GM21619 (cell line): ENCODE measurements at regions not wholly inside any gene's neighbourhood (a gene's known extent, or its start where the extent isn't known, plus 50 kb on each side); places are given as distances from the start of the nearest gene placed in this dataset.

Source experiments
- ATAC-seq: cut with Tn5 transposase; IDR thresholded peaks from one replicate; pipeline ENCODE4 v1.9.1; 2021; ENCODE audit not compliant: unreplicated experiment

DNA sequence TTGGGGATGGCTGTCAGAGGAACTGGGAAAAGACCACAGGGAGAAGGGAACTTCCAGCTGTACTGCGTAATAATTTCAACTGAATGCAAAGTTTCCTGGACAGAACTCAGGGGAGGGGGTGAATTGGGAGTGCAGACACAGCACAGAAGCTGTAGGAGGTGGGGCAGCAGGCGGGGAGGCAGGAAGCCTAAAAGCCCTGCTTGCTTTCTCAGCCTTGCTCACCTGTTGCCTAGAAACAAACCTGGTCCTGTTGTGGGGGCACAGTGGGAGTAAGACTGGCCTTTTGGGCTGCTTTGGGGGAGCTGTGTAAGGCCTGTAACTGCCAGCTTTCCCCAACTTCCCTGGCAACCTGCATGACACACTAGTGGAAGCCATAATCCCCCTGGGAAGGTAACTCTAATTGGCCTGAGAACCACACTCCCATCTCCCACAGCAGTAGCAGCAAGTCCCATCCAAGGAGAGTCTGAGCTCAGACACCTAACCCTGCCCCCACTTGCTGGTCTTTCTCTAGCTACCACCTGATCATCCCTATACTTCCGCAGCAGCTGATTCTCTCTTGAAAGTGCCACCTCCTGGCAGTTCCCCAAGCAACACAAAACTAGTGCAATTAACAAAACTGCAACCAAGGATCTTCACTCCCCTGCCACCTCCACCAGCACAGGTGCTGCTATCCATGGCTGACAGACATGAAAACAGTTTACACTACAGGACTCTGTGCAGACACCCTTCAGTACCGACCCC, 1239.3 kb downstream of the SORCS1 start:
- no peak for ATAC-seq

DNA sequence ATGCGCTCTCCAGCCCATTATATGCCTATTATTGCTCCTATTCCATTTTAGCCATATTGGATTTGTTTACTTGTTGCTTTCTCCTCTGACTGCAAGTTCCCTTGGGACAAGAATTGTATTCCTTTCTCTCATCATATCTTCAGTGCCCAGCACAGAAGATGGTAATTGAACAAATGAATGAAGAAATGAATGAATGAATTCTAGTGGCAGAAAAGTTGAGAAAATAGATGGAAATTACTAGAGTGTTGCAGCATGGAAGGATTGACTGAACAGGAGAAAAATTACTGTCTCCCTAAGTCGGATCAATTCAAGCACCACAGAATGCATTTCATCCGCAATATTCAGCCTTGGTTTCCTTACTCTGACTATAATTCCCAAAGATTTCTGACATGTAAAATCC, 1243.2 kb downstream of the SORCS1 start:
- no peak for ATAC-seq

DNA sequence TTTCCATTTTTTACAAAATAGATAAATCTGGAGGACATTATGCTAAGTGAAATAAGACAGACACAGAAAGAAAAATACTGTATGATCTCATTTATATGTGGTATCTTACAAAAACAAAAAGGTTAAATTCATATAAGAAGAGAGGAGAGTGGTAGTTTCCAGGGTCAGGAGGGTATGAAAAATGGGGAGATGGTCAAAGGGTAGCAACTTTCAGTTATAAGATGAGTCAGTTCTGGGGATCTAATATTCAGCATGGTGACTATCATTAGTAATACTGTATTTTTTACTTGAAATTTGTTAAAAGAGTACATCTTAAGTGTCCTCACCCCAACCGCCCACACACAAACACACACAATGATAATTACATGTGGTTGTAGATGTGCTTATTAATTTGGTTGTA, 1250.1 kb downstream of the SORCS1 start:
- no peak for ATAC-seq

DNA sequence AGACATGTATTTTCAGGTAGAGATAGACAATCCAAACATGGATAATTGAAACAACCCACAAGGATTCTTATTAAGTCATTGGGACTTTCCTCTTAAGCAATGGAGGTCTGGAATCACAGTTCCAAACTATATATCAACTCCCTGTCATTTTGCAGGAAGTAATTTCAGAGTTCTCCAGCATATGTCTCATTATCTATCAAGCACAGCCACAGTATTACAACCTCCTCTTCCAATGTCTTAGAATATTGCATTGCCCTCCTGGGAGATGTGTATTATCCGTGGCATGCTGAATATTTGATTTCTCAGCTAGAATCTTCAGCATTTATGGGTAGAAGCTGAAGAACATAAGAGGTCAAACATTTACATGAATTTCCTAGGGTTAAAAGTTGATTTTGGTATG, 1255.8 kb downstream of the SORCS1 start:
- no peak for ATAC-seq

DNA sequence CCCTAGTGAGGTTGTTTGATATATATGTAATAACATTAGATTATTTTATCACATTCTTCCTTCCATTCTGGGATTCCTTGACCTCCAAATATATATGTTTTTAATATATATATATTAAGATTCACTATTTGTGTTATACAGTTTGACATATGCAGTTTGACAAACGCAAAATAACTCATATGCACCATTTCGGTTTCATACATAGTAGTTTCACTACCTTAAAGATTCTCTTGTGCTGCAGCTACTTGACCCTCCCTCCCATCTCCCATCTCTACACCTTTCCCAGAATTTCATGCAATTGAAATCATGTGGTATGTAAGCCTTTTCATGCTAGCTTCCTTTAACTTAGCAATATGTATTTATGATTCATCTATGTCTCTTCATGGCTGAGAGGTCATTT, 1244.4 kb downstream of the SORCS3 start:
- ATAC-seq, result no peak

DNA sequence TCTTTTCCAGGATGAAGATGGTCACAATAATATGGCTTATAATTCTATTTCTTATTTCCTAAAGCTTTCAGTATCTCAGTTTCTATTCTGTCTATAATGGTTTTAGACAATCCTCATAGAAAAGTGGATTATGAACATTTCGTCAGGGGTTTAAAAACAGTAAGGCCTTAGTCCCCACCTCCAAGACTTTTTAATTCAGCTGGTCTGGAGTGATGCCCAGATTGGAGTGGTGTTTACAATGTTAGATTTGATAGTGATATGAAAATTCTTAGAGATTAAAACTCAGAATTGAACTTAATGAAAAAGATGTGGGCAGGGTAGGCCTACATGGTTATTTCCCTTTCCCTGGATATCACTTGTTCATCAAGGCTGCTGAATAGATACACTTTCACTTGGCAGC, 1238.3 kb downstream of the SORCS3 start:
- no peak for ATAC-seq

DNA sequence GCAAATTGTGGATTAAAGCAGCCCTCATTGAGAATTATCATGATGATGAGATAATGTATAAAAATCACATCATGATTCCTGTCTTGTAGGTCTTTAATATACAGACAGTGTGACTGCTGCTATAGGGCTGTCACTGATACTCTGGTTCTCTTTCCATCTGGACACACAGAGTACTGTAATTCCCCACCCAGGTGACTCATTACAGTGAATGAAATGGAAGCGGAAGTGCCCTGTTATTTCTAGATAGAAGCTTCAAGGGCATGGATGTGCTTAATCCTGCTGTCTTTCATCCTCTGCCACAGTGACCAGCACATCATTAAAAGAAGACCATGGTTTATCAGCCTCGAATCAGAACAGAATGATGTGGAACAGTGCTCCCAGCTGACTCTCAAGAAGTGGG, 1234.0 kb downstream of the SORCS3 start:
- ATAC-seq, result no peak

DNA sequence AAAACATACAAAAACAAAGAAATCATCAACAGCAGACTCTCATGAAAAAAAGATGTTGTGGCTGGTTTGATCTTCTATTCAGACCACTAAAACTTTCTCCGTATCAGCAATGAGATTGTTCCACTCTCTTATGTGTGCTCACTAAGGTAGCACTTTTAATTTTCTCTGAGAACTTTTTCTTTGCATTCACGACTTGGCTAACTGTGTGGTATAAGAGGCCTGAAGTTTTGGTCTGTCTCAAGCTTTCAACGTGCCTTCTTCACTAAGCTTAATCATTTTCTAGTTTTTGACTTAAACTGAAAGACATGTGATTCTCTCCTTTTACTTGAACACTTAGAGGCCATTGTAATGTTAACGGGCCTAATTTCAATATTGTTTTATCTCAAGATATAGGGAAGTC, 1231.6 kb downstream of the SORCS3 start:
- no peak for ATAC-seq

DNA sequence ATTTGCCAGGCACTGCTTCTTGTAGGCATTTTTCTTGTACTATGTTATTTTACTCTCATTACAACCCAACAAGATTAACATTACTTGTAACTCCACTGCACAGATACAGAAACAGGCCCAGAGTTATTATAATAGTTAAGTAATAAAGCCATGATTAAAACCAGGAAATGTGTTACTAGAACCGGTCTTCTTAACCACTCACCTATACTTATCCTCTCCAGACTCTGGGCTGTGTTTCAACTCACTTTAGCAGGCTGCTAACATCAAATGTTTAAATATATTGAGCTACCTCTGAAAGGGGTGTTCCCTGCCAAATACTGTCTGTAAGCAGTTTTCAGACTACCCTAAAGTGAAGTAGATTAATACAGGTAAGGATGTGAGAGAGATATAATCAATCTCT, 1227.8 kb downstream of the SORCS3 start:
- no peak for ATAC-seq

DNA sequence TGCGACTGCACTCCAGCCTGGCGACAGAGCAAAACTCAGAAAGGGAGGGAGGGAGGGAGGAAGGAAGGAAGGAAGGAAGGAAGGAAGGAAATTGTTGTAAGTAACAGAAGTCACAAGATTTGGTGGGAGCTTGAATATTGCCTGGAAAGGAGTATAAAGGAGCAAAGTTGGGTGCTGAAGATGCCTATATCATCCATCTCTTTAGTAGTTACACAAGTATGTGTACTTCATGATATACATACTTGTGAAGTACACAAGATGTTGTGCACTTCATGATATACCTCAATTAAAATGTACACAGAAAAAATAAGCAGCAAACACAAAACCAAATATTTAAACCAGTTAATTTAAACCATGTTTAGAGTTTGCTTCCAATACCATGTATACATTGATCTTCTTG, 1223.8 kb downstream of the SORCS3 start:
- ATAC-seq, result no peak

DNA sequence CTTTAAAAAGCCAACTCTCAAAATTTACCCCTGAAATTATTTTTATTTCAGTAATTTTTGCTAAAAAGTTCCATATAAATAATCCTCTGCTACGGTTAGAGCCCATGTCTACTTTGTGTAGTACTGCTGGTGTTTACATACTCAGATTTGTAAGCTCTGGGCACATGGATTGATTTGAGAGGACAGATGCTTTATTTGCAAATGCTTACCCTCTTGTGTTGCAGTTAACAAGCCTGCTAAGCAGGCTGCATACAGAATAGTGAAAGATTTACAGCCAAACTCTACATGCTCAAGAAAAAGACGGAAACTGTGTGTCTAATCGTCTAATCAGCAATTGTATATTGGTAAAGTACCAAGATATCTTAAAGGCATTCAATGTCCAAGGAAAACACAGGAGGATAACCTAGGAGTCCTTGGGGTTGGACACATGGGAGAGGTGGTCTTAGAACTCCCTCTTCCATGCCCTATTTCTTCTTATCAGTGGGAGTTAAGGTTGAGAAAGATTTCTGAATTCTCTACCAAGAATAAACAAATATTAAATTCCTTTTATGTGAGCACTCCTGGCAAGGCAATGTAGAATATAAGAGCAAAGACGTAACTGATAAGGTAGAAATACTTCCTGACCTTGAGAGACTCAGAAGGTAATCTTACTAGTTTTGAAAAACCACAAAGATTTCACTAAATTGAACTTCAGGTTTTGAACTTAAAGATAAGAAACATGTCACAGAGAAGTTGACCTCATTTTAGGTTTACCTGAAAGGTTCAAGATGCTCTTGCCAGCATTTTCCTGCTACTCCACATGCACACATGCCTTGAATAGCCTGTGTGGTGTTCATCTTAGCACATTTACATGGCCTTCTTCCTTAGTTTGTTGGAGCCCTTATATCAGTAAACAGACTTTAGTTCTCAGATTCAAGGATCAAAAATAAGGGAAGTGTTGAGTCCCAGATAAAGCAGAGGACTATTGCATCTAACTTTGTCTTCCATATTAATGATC, 1216.5 kb downstream of the SORCS3 start:
- no peak for ATAC-seq

DNA sequence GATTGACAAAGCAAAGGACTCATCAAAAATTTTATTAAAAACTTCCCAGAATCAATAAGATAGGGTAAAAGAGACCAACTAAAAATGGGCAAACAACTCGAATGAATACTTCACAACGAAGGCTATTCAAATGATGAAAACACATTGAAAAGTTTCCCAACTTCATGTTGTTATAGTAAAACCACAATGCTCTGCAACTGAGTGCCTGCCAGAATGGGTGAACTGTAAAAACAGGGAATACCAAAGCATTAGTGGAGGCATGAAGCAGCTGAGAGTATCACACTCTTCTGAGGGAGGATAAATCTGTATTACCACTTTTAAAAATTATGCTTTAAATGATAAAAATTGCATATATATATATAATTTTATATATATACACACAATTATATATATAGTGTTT, 1214.7 kb downstream of the SORCS3 start:
- ATAC-seq, result no peak

DNA sequence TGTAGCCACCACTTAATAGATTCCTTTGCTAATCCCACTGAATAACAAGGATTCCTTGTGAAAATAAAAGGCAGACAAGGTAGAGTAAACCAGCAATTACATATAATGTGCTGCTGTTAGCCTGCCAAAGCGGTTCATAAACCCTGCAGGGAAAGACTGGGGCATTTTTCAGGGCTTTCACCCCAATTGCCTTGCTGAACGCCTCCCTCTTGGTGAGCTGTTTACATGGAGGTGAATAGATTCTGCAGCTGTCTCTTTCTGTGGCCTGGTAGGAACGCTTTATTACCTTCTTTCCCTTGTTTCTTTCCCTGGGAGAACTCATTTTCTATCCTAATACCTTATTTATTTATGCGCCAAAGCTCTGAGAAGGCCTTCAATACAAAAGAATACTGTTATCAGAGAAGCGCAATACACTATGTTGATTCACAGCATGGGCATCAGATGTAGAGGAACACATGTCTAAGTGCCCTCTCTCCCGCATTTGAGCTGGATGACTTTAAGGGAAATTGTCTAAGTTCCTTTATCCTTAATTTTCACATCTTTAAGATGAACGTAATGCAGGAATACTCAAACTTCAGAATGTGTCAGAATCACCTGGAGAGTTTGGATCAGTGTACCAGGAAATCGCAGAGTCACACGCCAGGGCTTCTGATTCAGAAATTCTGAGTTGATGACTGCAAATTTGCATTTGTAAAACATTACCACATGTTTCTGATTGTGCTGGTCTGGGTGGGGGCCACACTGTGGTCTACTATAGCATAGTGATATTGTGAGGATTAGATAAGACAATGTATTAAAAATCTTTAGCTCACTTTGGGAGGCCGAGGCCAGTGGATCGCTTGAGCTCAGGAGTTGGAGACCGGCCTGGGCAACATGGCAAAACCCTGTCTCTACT, 1203.8 kb downstream of the SORCS3 start:
- ATAC-seq, result no peak

DNA sequence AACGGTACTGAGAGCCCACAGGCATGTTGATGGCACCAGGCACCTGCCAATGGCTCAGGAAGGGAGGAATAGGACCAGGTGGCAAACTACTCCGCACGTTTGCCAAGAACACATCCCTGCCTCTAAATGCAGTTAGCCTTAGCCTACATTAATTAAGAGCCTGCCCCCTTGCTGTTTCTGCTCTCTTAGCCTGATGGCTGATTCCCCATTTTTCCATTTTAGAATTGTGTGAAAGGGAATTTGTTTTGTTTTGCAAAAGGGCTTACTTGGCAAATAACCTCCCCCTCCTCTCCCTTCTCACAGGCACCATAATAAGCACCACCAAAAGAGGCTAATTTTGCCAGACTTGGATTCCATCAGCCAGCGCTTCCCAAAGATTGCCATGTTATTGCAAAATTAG, 1203.2 kb downstream of the SORCS3 start:
- no peak for ATAC-seq

DNA sequence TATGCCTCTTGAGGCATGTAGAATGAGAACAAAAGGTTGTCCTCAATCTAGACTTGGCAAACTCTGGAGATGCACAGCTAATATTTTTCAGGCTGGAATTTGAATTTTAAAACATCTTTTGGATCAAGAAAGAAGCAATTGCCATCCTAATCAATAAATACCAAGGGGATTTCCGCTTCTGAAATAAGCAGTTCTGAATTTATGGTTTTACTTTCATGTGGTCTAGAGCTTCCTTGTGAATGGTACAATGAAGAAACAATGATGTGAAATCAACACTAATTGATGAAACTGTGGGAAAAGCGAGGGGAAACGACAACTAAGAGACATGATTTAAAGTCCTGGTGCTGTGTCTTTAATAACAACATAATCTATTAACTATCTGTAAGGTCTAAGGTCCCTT, 1202.7 kb downstream of the SORCS3 start:
- no peak for ATAC-seq

DNA sequence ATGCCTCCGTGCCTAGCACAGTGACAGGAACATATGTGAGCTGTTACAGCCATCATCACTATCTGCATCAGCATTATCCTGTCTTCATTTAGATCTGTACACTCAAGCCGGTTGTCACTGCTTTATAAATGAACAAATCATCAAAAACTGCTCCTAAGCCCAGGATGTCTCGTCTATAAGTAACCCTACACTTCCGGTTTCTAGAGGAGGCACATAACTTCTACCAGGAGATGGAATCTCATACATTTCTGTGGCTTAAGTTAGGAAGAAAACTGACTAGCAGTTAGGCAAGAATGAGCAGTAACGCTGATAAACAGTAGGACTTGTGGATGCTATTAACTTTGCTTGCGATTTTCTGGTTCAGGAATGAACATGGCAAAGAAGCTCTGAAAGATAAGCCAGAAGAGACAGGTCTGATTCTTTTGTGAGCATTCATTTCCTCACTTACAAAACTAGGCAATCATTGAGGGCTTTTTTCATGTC, 1199.2 kb downstream of the SORCS3 start:
- ATAC-seq, result no peak

DNA sequence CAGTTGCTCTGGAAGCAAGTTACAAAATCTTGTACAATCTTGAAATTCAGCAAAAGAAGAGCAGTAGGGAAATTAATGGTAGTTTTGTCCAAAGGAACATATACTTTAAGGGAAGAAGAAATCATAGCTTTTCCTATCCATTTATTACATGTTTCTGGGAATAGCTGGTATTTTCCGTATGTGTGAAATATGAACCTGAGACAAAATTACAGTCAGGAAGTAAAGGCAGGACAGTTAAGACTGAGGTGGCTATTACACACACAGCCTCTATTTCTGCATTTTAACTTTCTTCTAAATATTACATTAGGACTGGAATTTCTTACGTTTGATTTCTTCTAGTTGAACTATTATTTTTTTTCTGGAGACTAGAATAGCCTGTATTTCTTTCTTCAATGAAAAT, 1197.3 kb downstream of the SORCS3 start:
- no peak for ATAC-seq

DNA sequence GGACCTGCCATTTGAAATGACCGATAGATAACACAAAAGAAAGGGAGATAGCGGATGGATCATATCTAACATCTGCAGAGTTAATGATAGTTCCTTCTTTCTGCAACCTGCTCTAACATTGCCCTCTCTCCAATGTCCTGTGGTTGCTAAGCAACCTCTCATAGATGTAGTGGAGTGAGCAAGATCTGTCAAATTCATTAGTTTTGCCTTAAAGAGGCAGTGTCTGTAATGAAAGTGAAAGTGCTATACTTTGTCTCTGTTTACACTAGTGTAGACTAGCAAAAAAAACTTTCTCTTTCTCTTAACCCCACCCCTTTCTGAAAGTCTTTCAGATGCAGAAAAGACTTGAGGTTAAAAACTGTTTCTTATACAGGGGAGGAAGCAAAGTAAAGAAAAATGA, 1196.9 kb downstream of the SORCS3 start:
- ATAC-seq, result peak; percentile 92

DNA sequence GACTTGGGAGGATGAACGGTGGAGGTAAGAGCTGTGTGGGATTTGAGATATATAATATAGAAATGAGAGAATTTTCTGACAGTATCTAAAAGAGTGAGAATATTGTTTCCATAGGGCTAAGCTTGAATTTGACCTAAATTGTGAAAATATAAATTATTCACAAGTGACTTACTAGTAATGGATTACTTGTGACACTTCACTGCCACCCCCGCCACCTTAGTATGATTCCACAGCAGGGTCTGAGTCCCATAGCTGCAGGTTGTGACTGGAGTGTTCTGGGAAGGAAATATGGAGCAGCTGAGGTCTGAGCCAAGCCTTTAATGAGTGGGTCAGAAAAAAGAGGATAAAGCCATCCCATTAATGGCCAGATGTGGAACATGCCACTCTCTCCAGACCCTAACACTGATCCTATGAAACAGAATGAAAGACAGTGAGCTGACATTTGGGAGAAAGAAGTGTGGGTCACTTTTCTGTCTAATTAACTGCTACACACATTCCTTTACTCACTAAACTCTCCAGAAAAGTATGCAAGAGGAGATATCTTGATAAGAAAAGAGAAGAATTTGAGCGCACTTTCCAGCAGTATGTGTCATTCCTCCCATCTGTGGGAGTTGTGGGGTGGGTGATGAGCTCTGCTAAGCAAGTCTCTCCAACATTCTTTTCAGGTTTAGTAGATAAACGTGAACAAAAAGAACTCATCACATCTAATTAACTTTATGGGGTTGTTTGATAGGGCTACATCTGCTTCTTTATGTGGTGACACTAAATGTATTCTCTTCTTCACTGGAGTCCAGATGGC, 1193.4 kb downstream of the SORCS3 start:
- no peak for ATAC-seq

DNA sequence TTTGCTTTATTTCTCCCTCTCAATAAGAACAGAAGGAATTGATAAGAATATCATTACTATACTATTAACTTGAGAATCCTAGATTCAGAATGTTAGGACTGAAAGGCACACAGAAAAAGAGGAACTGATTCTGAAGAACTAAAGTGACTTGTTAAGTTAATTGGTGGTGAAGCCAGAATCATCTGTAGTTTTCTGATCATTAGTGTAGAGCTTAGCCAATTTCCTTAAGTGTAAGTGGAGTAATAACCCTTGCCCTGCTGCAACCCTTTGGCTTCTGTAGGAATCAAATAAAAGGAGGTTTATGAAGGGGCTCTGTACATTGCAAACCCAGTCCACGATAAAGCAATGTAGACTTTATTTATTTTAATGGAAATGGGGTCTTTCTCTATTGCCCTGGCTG, 1186.0 kb downstream of the SORCS3 start:
- ATAC-seq, result no peak
